WTC11 (cell line): ENCODE measurements at regions not wholly inside any gene's neighbourhood (a gene's known extent, or its start where the extent isn't known, plus 50 kb on each side); places are given as distances from the start of the nearest gene placed in this dataset.

Source experiments
- CTCF ChIP-seq: fragments of 200-600 bp; IDR thresholded peaks from 2 replicates; pipeline ENCODE4 v1.8.0; 2022; ENCODE audit warnings: antibody characterized with exemption
- ELF4 ChIP-seq: sonication (generic); formaldehyde crosslinking; IDR thresholded peaks from 2 replicates; pipeline ENCODE4 v1.8.1; 2022; ENCODE audit warnings: low read depth, mild to moderate bottlenecking, moderate library complexity, missing genetic modification reagents
- MAX ChIP-seq: sonication (generic); formaldehyde crosslinking; IDR thresholded peaks from 2 replicates; pipeline ENCODE4 v1.8.0; 2022; ENCODE audit warnings: mild to moderate bottlenecking, missing genetic modification reagents
- RELA ChIP-seq: sonication (generic); formaldehyde crosslinking; IDR thresholded peaks from 2 replicates; pipeline ENCODE4 v1.8.1; 2022; ENCODE audit warnings: missing genetic modification reagents, mild to moderate bottlenecking, borderline replicate concordance
- USF1 ChIP-seq: sonication (generic); formaldehyde crosslinking; IDR thresholded peaks from 2 replicates; pipeline ENCODE4 v1.8.0; 2022; ENCODE audit warnings: mild to moderate bottlenecking, missing genetic modification reagents
- ZBTB21 ChIP-seq: sonication (generic); formaldehyde crosslinking; IDR thresholded peaks from 2 replicates; pipeline ENCODE4 v1.8.1; 2023; ENCODE audit warnings: mild to moderate bottlenecking, missing genetic modification reagents, borderline replicate concordance

GRCh38 chr7:119007236-119007635 lies 782.7 kb downstream of the ANKRD7 start:
- no peak for TF ChIP-seq ZBTB21 (CRISPR knock-in tag)
- TF ChIP-seq ELF4 (CRISPR knock-in tag), result no peak
- no peak for TF ChIP-seq CTCF
- no peak for TF ChIP-seq USF1 (CRISPR knock-in tag)
- TF ChIP-seq RELA (CRISPR knock-in tag), result no peak
- TF ChIP-seq MAX, result no peak
